ENCODE measurements at regions not wholly inside any gene's neighbourhood (a gene's known extent, or its start where the extent isn't known, plus 50 kb on each side); places are given as distances from the start of the nearest gene placed in this dataset.

DNA sequence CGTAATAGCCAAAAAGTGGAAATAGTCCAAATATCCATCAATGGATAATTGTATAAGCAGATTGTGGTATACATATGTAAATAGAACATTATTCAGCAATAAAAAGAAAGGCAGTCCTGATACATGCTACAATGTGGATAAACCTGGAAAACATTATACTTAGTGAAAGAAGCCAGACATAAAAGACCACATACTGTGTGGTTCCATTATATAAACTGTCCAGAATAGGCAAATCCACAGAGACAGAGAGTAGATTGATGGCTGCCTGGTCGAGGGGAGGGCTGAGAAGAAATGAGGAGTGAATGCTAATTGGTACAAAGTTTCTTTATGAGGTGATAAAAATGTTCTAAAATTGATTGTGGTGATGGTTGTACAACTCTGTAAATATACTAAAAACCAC lies 397.4 kb upstream of the RPS6KA3 start:
- TF ChIP-seq CTCF (IDR thresholded peaks at IDR 0.05; ENCODE audit: low read depth, low read length): no peak
- no peak for DNase-seq (ENCODE audit: low read depth, low spot score)
- in situ Hi-C loops (cut with HindIII; ENCODE audit: low sequenced_read_pairs): no loop called here
- H3K4me3 ChIP-seq (ENCODE audit: low read depth, low read length): no peak overlapping the region

DNA sequence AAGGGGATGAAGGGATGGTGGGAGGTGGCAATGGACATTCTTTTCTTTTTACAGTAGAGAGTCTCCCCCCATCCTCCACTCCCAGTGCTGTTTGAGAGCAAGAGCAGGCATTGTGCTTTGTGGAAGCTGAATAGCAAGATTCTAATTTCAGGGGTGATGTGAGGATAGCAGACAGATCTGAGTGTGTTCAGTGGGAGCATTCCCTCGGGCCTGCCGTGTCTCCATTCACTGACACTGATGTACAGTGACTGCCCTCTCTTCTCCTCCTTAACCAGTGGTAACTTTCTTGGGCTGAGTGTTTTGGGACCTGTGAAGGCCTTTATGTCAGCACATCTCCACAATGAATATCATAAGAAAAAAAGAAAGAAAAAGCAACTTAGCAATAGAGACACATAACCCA lies 396.6 kb upstream of the RPS6KA3 start:
- DNase-seq (ENCODE audit: low read depth, low spot score): no peak
- H3K4me3 ChIP-seq (ENCODE audit: low read depth, low read length): no peak overlapping the region
- TF ChIP-seq CTCF (IDR thresholded peaks at IDR 0.05; ENCODE audit: low read depth, low read length): no peak
- in situ Hi-C loops (cut with HindIII; ENCODE audit: low sequenced_read_pairs): no loop called here

DNA sequence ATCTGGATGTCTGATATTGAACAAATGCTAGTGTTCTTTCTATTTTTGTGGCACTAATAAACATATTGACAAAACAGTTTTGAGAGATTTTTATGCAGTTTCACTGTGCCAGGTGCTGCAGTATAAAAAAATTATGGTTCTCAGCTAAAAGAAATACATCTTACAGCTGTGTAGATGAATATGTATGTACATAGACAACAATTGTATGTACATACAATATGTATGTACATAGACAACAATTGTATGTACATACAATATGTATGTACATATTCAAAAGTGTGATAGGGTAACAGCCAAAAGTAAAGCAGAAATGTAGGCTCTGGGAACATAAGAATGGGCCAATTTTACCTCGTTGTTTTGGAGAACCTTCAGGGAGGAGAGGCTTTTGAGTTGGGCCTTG lies 390.0 kb upstream of the RPS6KA3 start:
- no peak overlapping the region for H3K4me3 ChIP-seq (ENCODE audit: low read depth, low read length)
- in situ Hi-C loops (cut with HindIII; ENCODE audit: low sequenced_read_pairs): no loop called here
- DNase-seq (ENCODE audit: low read depth, low spot score): no peak
- no peak for TF ChIP-seq CTCF (IDR thresholded peaks at IDR 0.05; ENCODE audit: low read depth, low read length)

DNA sequence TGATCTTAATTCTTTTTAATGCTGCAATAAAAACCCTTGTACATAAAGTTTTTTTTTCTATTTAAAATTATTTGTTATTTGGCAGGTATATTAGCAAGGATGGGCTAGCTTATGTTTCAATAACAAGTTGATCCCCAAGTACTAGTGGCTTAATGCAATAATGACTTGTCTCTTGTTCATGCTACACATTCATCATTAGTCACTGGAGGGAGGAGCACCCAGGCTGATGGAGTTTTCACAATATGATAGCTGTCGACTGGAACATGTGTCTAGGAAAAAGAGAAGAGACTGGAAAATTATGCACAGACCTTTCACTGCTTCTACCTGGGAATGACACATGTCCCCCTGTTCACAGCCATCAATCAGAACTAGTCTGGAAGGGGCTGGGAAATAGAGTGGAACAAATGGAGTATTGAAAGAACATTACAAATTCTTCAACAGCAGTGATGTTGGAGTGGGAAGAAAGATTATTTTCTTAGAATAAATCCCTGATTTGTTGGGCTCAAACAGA lies 387.9 kb upstream of the RPS6KA3 start:
- no peak for TF ChIP-seq CTCF (IDR thresholded peaks at IDR 0.05; ENCODE audit: low read depth, low read length)
- in situ Hi-C loops (cut with HindIII; ENCODE audit: low sequenced_read_pairs): no loop called here
- no peak for DNase-seq (ENCODE audit: low read depth, low spot score)

GRCh38 chrX:20653070-20653469 lies 386.4 kb upstream of the RPS6KA3 start:
- DNase-seq (ENCODE audit: low read depth, low spot score): no peak
- no peak overlapping the region for H3K4me3 ChIP-seq (ENCODE audit: low read depth, low read length)
- in situ Hi-C loops (cut with HindIII; ENCODE audit: low sequenced_read_pairs): no loop called here
- TF ChIP-seq CTCF (IDR thresholded peaks at IDR 0.05; ENCODE audit: low read depth, low read length): no peak

More for the DNA sequence above, 387.9 kb upstream of the RPS6KA3 start:
- no peak overlapping the region for H3K4me3 ChIP-seq (ENCODE audit: low read depth, low read length)

DNA sequence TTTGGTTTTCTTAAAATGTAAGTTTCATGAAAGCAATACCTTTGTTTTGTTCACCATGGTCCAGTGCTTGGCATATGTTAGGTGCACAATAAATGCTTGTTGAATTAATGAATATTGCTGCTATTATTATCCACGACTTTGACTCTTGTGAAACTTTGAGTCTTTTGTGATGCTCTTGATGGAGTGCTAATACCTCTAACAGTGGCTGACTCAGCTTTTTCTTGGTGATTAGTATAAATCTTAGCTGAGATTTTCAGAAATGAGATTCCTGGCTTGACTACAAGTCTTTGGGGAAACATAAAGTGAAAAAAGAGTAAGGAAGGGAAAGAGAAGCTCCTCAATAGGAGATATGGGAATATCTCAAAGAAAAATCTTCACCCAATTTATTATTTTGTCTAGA lies 375.2 kb upstream of the RPS6KA3 start:
- in situ Hi-C loops (cut with HindIII; ENCODE audit: low sequenced_read_pairs): no loop called here

More for the DNA sequence above, 375.2 kb upstream of the RPS6KA3 start:
- DNase-seq (ENCODE audit: low read depth, low spot score): no peak
- no peak for TF ChIP-seq CTCF (IDR thresholded peaks at IDR 0.05; ENCODE audit: low read depth, low read length)
- no peak overlapping the region for H3K4me3 ChIP-seq (ENCODE audit: low read depth, low read length)
